ENCODE measurements at regions not wholly inside any gene's neighbourhood (a gene's known extent, or its start where the extent isn't known, plus 50 kb on each side); places are given as distances from the start of the nearest gene placed in this dataset.

- Histone ChIP-seq H3K4me3 (replicated peaks; ENCODE audit: insufficient read depth, low read length) (no peak overlapping the region), H3K27me3 (ENCODE audit: insufficient read depth, poor library complexity, severe bottlenecking) (no peaks in the 10 kb centered on the region), H3K27ac (replicated peaks) (no peak overlapping the region)
- DNase-seq (ENCODE audit: low read depth in 1 of 2, low spot score in 1 of 2) = no peak
- TF ChIP-seq POLR2AphosphoS5 (IDR thresholded peaks at IDR 0.05; ENCODE audit: low read depth) (no peak), SPI1 (IDR thresholded peaks at IDR 0.05; ENCODE audit: borderline replicate concordance, low read depth) (no peak), REST (IDR thresholded peaks at IDR 0.05; ENCODE audit: insufficient replicate concordance, low read depth) (no peak), GABPA (IDR thresholded peaks at IDR 0.05; ENCODE audit: low read depth) (no peak), CTCF (IDR thresholded peaks at IDR 0.05; ENCODE audit: insufficient read depth, low read length) (no peak)
Measured at GRCh38 chr5:82785456-82785855, 291.7 kb downstream of the TMEM167A start.

- TF ChIP-seq GABPA (IDR thresholded peaks at IDR 0.05; ENCODE audit: low read depth) (no peak), POLR2AphosphoS5 (IDR thresholded peaks at IDR 0.05; ENCODE audit: low read depth) (no peak), REST (IDR thresholded peaks at IDR 0.05; ENCODE audit: insufficient replicate concordance, low read depth) (no peak), SPI1 (IDR thresholded peaks at IDR 0.05; ENCODE audit: borderline replicate concordance, low read depth) (no peak)
- Histone ChIP-seq H3K27me3 (ENCODE audit: insufficient read depth, poor library complexity, severe bottlenecking) (no peaks in the 10 kb centered on the region), H3K4me3 (replicated peaks; ENCODE audit: insufficient read depth, low read length) (no peak overlapping the region), H3K27ac (replicated peaks) (no peak overlapping the region)
- DNase-seq (ENCODE audit: low read depth in 1 of 2, low spot score in 1 of 2) = no peak
Measured at GRCh38 chr5:82784521-82784920, 292.7 kb downstream of the TMEM167A start.

GRCh38 chr5:82777106-82777505, 300.1 kb downstream of the TMEM167A start:
- Histone ChIP-seq H3K4me3 (replicated peaks; ENCODE audit: insufficient read depth, low read length) (no peak overlapping the region), H3K27me3 (ENCODE audit: insufficient read depth, poor library complexity, severe bottlenecking) (no peaks in the 10 kb centered on the region), H3K27ac (replicated peaks) (no peak overlapping the region)
- DNase-seq (ENCODE audit: low read depth in 1 of 2, low spot score in 1 of 2) = no peak
- no peak for TF ChIP-seq GABPA (IDR thresholded peaks at IDR 0.05; ENCODE audit: low read depth)
- no peak for TF ChIP-seq REST (IDR thresholded peaks at IDR 0.05; ENCODE audit: insufficient replicate concordance, low read depth)
- no peak for TF ChIP-seq SPI1 (IDR thresholded peaks at IDR 0.05; ENCODE audit: borderline replicate concordance, low read depth)
- no peak for TF ChIP-seq POLR2AphosphoS5 (IDR thresholded peaks at IDR 0.05; ENCODE audit: low read depth)
- TF ChIP-seq CTCF (IDR thresholded peaks at IDR 0.05; ENCODE audit: insufficient read depth, low read length) = no peak

Data from HL-60 (cell line).